ENCODE measurements at regions not wholly inside any gene's neighbourhood (a gene's known extent, or its start where the extent isn't known, plus 50 kb on each side); places are given as distances from the start of the nearest gene placed in this dataset.
"Not testable (repeated sequence)": the region's sequence is repeated elsewhere in the genome, so short reads cannot be mapped to it uniquely, and the experiment has no call there.

- Histone ChIP-seq H3K27ac (ENCODE audit: low read depth, low read length) (no peak overlapping the region), H3K4me1 (ENCODE audit: control insufficient read depth, insufficient read depth, low read length) (no peaks in the 10 kb centered on the region), H3K4me3 (ENCODE audit: low read length) (no peak overlapping the region), H3K9ac (ENCODE audit: low read length) (no peak overlapping the region), H3K27me3 (ENCODE audit: control insufficient read depth, insufficient read depth, low read length) (no peaks in the 10 kb centered on the region), H3K36me3 (ENCODE audit: control insufficient read depth, insufficient read depth, low read length) (no peaks in the 10 kb centered on the region)
These were observed 131.8 kb upstream of the PRKCQ start for GRCh38 chr10:6711881-6712280.

- no peaks in the 10 kb centered on the region for H3K27me3 ChIP-seq (ENCODE audit: control insufficient read depth, insufficient read depth, low read length)
- H3K9ac ChIP-seq (ENCODE audit: low read length), result no peak overlapping the region
- H3K4me3 ChIP-seq (ENCODE audit: low read length), result no peak overlapping the region
- H3K36me3 ChIP-seq (ENCODE audit: control insufficient read depth, insufficient read depth, low read length), result no peaks in the 10 kb centered on the region
- H3K27ac ChIP-seq (ENCODE audit: low read depth, low read length), result no peak overlapping the region
- H3K4me1 ChIP-seq (ENCODE audit: control insufficient read depth, insufficient read depth, low read length), result no peaks in the 10 kb centered on the region
These were observed 131.3 kb upstream of the PRKCQ start for GRCh38 chr10:6711408-6711841.

GRCh38 chr10:6707352-6707751 lies 127.3 kb upstream of the PRKCQ start:
- H3K9ac ChIP-seq (ENCODE audit: low read length), result no peak overlapping the region
- H3K27ac ChIP-seq (ENCODE audit: low read depth, low read length), result no peak overlapping the region
- no peaks in the 10 kb centered on the region for H3K27me3 ChIP-seq (ENCODE audit: control insufficient read depth, insufficient read depth, low read length)
- H3K36me3 ChIP-seq (ENCODE audit: control insufficient read depth, insufficient read depth, low read length), result no peaks in the 10 kb centered on the region
- H3K4me3 ChIP-seq (ENCODE audit: low read length), result no peak overlapping the region
- no peaks in the 10 kb centered on the region for H3K4me1 ChIP-seq (ENCODE audit: control insufficient read depth, insufficient read depth, low read length)

GRCh38 chr10:6706725-6707124 lies 126.6 kb upstream of the PRKCQ start:
- Histone ChIP-seq H3K4me3 (ENCODE audit: low read length) (no peak overlapping the region), H3K27ac (ENCODE audit: low read depth, low read length) (no peak overlapping the region), H3K36me3 (ENCODE audit: control insufficient read depth, insufficient read depth, low read length) (no peaks in the 10 kb centered on the region), H3K4me1 (ENCODE audit: control insufficient read depth, insufficient read depth, low read length) (no peaks in the 10 kb centered on the region), H3K9ac (ENCODE audit: low read length) (no peak overlapping the region), H3K27me3 (ENCODE audit: control insufficient read depth, insufficient read depth, low read length) (no peaks in the 10 kb centered on the region)

- Histone ChIP-seq H3K9ac (ENCODE audit: low read length) (no peak overlapping the region), H3K4me1 (ENCODE audit: control insufficient read depth, insufficient read depth, low read length) (no peaks in the 10 kb centered on the region), H3K36me3 (ENCODE audit: control insufficient read depth, insufficient read depth, low read length) (no peaks in the 10 kb centered on the region), H3K4me3 (ENCODE audit: low read length) (no peak overlapping the region), H3K27me3 (ENCODE audit: control insufficient read depth, insufficient read depth, low read length) (no peaks in the 10 kb centered on the region), H3K27ac (ENCODE audit: low read depth, low read length) (no peak overlapping the region)
These were observed 124.8 kb upstream of the PRKCQ start for GRCh38 chr10:6704896-6705295.

GRCh38 chr10:6702833-6703232 lies 122.8 kb upstream of the PRKCQ start:
- not testable (repeated sequence) for H3K9ac ChIP-seq (ENCODE audit: low read length); H3K27me3 ChIP-seq (ENCODE audit: control insufficient read depth, insufficient read depth, low read length); H3K4me1 ChIP-seq (ENCODE audit: control insufficient read depth, insufficient read depth, low read length); H3K4me3 ChIP-seq (ENCODE audit: low read length); H3K36me3 ChIP-seq (ENCODE audit: control insufficient read depth, insufficient read depth, low read length); H3K27ac ChIP-seq (ENCODE audit: low read depth, low read length)

- no peak overlapping the region for H3K4me3 ChIP-seq (ENCODE audit: low read length)
- no peak overlapping the region for H3K9ac ChIP-seq (ENCODE audit: low read length)
- H3K4me1 ChIP-seq (ENCODE audit: control insufficient read depth, insufficient read depth, low read length), result no peaks in the 10 kb centered on the region
- H3K36me3 ChIP-seq (ENCODE audit: control insufficient read depth, insufficient read depth, low read length), result no peaks in the 10 kb centered on the region
- no peaks in the 10 kb centered on the region for H3K27me3 ChIP-seq (ENCODE audit: control insufficient read depth, insufficient read depth, low read length)
- no peak overlapping the region for H3K27ac ChIP-seq (ENCODE audit: low read depth, low read length)
These were observed 122.0 kb upstream of the PRKCQ start for GRCh38 chr10:6702030-6702429.

- H3K9ac ChIP-seq (ENCODE audit: low read length), result no peak overlapping the region
- H3K4me3 ChIP-seq (ENCODE audit: low read length), result no peak overlapping the region
- no peaks in the 10 kb centered on the region for H3K4me1 ChIP-seq (ENCODE audit: control insufficient read depth, insufficient read depth, low read length)
- H3K27me3 ChIP-seq (ENCODE audit: control insufficient read depth, insufficient read depth, low read length), result no peaks in the 10 kb centered on the region
- H3K36me3 ChIP-seq (ENCODE audit: control insufficient read depth, insufficient read depth, low read length), result no peaks in the 10 kb centered on the region
- H3K27ac ChIP-seq (ENCODE audit: low read depth, low read length), result no peak overlapping the region
These were observed 121.2 kb upstream of the PRKCQ start for GRCh38 chr10:6701289-6701688.

GRCh38 chr10:6700066-6700465 lies 120.0 kb upstream of the PRKCQ start:
- Histone ChIP-seq H3K9ac (ENCODE audit: low read length) (no peak overlapping the region), H3K4me1 (ENCODE audit: control insufficient read depth, insufficient read depth, low read length) (no peaks in the 10 kb centered on the region), H3K27ac (ENCODE audit: low read depth, low read length) (no peak overlapping the region), H3K36me3 (ENCODE audit: control insufficient read depth, insufficient read depth, low read length) (no peaks in the 10 kb centered on the region), H3K4me3 (ENCODE audit: low read length) (no peak overlapping the region), H3K27me3 (ENCODE audit: control insufficient read depth, insufficient read depth, low read length) (no peaks in the 10 kb centered on the region)

- Histone ChIP-seq H3K27ac (ENCODE audit: low read depth, low read length) (no peak overlapping the region), H3K4me1 (ENCODE audit: control insufficient read depth, insufficient read depth, low read length) (no peaks in the 10 kb centered on the region), H3K36me3 (ENCODE audit: control insufficient read depth, insufficient read depth, low read length) (no peaks in the 10 kb centered on the region), H3K27me3 (ENCODE audit: control insufficient read depth, insufficient read depth, low read length) (no peaks in the 10 kb centered on the region), H3K4me3 (ENCODE audit: low read length) (no peak overlapping the region), H3K9ac (ENCODE audit: low read length) (no peak overlapping the region)
These were observed 119.3 kb upstream of the PRKCQ start for GRCh38 chr10:6699336-6699735.

- H3K27me3 ChIP-seq (ENCODE audit: control insufficient read depth, insufficient read depth, low read length), result no peaks in the 10 kb centered on the region
- no peak overlapping the region for H3K9ac ChIP-seq (ENCODE audit: low read length)
- no peak overlapping the region for H3K4me3 ChIP-seq (ENCODE audit: low read length)
- no peaks in the 10 kb centered on the region for H3K36me3 ChIP-seq (ENCODE audit: control insufficient read depth, insufficient read depth, low read length)
- H3K27ac ChIP-seq (ENCODE audit: low read depth, low read length), result no peak overlapping the region
- H3K4me1 ChIP-seq (ENCODE audit: control insufficient read depth, insufficient read depth, low read length), result no peaks in the 10 kb centered on the region
These were observed 115.4 kb upstream of the PRKCQ start for GRCh38 chr10:6695519-6695918.

GRCh38 chr10:6694447-6695140 lies 114.5 kb upstream of the PRKCQ start:
- H3K36me3 ChIP-seq (ENCODE audit: control insufficient read depth, insufficient read depth, low read length), result no peaks in the 10 kb centered on the region
- no peak overlapping the region for H3K4me3 ChIP-seq (ENCODE audit: low read length)
- H3K9ac ChIP-seq (ENCODE audit: low read length), result no peak overlapping the region
- H3K4me1 ChIP-seq (ENCODE audit: control insufficient read depth, insufficient read depth, low read length), result no peaks in the 10 kb centered on the region
- no peak overlapping the region for H3K27ac ChIP-seq (ENCODE audit: low read depth, low read length)
- no peaks in the 10 kb centered on the region for H3K27me3 ChIP-seq (ENCODE audit: control insufficient read depth, insufficient read depth, low read length)

GRCh38 chr10:6692856-6693255 lies 112.8 kb upstream of the PRKCQ start:
- H3K9ac ChIP-seq (ENCODE audit: low read length), result no peak overlapping the region
- no peaks in the 10 kb centered on the region for H3K36me3 ChIP-seq (ENCODE audit: control insufficient read depth, insufficient read depth, low read length)
- no peaks in the 10 kb centered on the region for H3K4me1 ChIP-seq (ENCODE audit: control insufficient read depth, insufficient read depth, low read length)
- no peak overlapping the region for H3K4me3 ChIP-seq (ENCODE audit: low read length)
- H3K27me3 ChIP-seq (ENCODE audit: control insufficient read depth, insufficient read depth, low read length), result no peaks in the 10 kb centered on the region
- H3K27ac ChIP-seq (ENCODE audit: low read depth, low read length), result no peak overlapping the region

Measured in rectal smooth muscle tissue (tissue), 1 donor.